SJCRH30 (cell line): ENCODE measurements at regions not wholly inside any gene's neighbourhood (a gene's known extent, or its start where the extent isn't known, plus 50 kb on each side); places are given as distances from the start of the nearest gene placed in this dataset.
"Not testable (repeated sequence)": the region's sequence is repeated elsewhere in the genome, so short reads cannot be mapped to it uniquely, and the experiment has no call there.

Experiments
- DNase-seq, 2 experiments: peaks; one replicate each; pipeline ENCODE4 v3.0.0-alpha.2; 2015 to 2020
- H3K27ac ChIP-seq: fragments of 250-450 bp; sonication (Bioruptor Pico); 2 replicates; pipeline ENCODE4 v1.5.1; 2020; ENCODE audit warnings: mild to moderate bottlenecking, moderate library complexity
- H3K27me3 ChIP-seq: fragments of 250-450 bp; sonication (Bioruptor Pico); 2 replicates; pipeline ENCODE4 v1.5.1; 2020; ENCODE audit warnings: mild to moderate bottlenecking, moderate library complexity
- H3K36me3 ChIP-seq: fragments of 250-450 bp; sonication (Bioruptor Pico); 2 replicates; pipeline ENCODE4 v1.5.1; 2020; ENCODE audit warnings: mild to moderate bottlenecking, moderate library complexity
- H3K4me1 ChIP-seq: fragments of 250-450 bp; sonication (Bioruptor Pico); 2 replicates; pipeline ENCODE4 v1.5.1; 2020; ENCODE audit warnings: mild to moderate bottlenecking, moderate library complexity
- H3K4me3 ChIP-seq: fragments of 250-450 bp; sonication (Bioruptor Pico); 2 replicates; pipeline ENCODE4 v1.5.1; 2020; ENCODE audit warnings: mild to moderate bottlenecking, moderate library complexity
- H3K9me3 ChIP-seq: fragments of 250-450 bp; sonication (Bioruptor Pico); replicated peaks from 2 replicates; pipeline ENCODE4 v1.5.1; 2020; ENCODE audit warnings: mild to moderate bottlenecking, moderate library complexity

DNA sequence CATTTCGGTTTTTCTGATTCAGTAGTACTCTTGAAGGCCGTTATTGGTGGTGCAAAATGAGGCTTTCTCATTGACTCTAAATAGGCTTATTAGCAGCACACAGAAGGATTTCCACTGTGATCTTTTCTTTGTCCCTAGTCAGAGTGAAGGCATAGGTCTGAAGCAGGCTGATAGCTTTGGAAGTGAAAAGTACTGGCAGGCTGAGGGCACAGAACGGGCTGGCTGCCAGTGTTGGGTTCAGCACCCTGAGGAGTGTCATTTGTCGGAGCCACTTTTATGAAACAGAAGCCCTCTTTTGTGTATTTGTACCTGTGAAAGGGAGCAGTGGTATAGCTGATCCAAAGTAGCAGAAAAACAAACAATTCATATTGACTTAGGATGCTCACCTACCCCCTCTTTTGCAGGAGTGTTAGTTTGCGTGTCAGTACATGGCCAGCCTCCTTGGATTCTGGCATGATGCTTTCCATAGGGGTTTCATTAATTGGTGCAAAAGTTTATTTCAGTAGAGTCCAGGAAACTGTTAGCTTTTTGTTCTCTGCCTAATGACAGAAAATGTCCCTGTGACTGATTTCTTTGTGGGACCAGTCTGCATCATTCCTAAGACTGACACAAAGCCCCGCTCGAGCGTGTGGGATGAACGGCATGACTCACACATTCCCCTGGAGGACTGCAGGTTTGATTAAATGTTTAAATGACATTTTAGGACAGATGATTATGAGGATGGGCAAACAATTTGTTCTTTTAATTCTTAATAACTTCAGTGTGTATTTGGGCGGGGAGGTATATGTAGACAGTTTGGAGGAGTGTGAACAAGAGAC is 239.1 kb upstream of the VKORC1L1 start:
- not testable (repeated sequence) for H3K27me3 ChIP-seq, H3K9me3 ChIP-seq, H3K36me3 ChIP-seq, DNase-seq, H3K27ac ChIP-seq, H3K4me3 ChIP-seq, H3K4me1 ChIP-seq

- H3K4me1 ChIP-seq, H3K27ac ChIP-seq, H3K36me3 ChIP-seq: not testable (repeated sequence)
These were observed 234.0 kb upstream of the VKORC1L1 start for GRCh38 chr7:65638918-65639317.

DNA sequence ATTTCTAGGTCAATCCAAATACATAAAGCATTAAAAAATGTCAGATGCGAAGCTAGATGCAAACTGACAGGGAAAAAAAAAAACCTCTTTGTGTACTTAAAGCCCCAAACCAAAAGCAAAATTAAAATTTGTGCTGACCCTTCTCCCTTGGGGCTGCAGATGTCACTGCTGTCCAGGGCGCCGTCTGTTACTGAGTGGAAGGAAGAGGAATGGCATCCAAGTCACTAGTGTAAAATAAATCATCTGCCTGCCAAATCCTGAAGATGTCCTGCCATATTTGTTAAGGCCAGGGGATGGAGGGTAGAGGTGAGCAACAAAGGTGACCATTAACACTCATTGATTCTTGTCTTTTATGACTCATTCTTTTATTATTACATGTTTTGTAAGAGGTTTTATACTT is 233.2 kb upstream of the VKORC1L1 start:
- DNase-seq, H3K27me3 ChIP-seq, H3K36me3 ChIP-seq, H3K4me1 ChIP-seq, H3K27ac ChIP-seq, H3K4me3 ChIP-seq, H3K9me3 ChIP-seq: not testable (repeated sequence)

More at GRCh38 chr7:65638918-65639317, 234.0 kb upstream of the VKORC1L1 start:
- DNase-seq, H3K27me3 ChIP-seq, H3K9me3 ChIP-seq, H3K4me3 ChIP-seq: not testable (repeated sequence)

DNA sequence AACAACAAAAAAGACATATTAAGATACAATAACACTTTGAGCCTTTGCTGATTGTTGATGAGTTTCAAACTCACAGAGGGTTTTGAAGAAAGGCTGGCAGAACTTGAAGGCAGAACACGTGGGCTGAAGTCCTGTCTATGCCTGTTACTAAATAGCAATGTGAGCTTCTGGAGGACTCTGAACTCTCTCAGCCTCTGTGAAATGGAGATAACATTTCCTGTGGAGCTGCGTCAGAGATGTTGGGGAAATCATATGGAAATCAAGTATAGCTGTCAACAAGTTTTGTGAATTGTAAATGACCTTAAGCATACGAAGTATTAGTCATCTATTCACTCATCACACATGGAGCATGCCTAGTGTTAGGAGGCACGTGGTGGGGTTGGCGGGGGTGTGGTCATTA is 229.4 kb upstream of the VKORC1L1 start:
- not testable (repeated sequence) for H3K36me3 ChIP-seq, H3K4me1 ChIP-seq, DNase-seq

DNA sequence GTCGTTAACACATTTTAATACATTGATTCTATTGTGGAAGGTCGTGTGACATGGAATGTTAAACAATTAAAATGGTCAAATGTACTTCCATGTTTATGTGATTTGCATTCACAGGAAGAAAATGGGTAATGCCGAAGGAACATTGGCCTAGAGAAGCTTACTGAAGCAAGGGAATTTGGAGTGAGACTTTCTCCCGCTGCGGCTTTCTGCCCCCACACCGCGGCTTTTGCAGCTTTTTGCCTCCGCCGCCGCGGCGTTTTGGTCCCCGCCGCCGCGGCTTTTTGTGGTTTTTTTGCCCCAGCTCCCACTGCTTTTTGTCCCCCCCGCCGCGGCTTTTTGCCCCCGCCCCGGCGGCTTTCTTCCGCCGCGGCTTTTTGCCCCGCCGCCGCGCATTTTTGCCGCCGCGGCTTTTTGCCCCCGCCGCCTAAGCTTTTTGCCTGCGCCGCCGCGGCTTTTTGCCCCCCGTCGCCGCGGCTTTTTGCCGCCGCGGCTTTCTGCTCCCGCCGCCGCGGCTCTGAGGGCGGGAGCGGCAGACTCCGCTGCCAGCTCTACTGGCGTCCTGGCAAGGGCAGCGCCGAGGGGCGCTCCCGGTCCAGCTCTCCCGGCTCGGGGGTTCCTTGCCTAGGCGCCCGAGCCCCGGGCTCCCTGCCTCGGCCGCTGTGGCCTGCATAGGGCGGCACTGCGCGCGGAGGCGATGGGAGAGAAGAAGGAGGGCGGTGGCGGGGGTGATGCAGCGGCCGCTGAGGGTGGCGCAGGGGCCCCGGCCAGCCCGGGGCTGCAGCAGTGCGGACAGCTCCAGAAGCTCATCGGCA is 225.5 kb upstream of the VKORC1L1 start:
- not testable (repeated sequence) for H3K9me3 ChIP-seq, H3K4me3 ChIP-seq, DNase-seq, H3K4me1 ChIP-seq, H3K27me3 ChIP-seq, H3K27ac ChIP-seq, H3K36me3 ChIP-seq

More for the DNA sequence above, 229.4 kb upstream of the VKORC1L1 start:
- not testable (repeated sequence) for H3K27me3 ChIP-seq, H3K4me3 ChIP-seq, H3K27ac ChIP-seq, H3K9me3 ChIP-seq

DNA sequence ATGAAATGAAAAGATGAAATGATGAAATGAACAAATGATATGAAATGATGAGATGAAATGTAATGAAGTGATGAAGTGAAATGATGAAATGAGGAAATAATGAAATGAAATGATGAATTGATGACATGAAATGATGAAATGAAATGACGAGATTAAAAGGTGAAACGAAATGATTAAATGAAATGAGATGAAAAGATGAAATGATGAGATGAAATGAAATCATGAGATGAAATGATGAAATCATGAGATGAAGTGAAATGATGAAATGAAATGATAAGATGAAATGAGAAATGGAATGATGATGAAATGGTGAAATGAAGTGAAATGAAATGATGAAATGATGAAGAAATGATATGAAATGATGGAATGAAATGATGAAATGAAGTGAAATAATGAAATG is 221.7 kb upstream of the VKORC1L1 start:
- not testable (repeated sequence) for H3K4me1 ChIP-seq, H3K4me3 ChIP-seq, H3K9me3 ChIP-seq, DNase-seq, H3K27ac ChIP-seq, H3K27me3 ChIP-seq, H3K36me3 ChIP-seq

DNA sequence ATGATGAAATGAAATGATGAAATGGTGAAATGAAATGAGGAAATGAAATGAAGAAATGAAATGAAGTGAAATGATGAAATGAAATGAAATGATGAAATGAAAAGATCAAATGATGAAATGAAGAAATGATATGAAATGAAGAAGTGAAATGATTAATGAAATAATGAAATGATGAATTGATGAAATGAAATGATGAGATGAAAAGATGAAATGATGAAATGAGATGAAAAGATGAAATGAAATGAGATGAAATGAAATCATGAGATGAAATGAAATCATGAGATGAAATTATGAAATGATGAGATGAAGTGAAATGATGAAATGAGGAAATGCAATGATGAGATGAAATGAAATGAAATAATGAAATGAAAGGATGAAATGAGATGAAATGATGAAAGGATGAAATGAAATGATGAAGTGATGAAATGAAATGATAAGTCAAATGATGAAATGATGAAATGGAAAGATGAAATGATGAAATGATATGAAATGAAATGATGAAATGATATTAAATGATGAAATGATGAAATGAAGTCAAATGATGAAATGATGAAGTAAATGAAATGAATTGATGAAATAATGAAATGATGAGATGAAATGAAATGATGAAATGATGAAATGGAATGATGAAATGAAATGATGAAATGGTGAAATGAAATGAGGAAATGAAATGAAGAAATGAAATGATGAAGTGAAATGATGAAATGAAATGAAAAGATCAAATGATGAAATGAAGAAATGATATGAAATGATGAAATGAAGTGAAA is 220.9 kb upstream of the VKORC1L1 start:
- H3K9me3 ChIP-seq, H3K4me3 ChIP-seq, H3K4me1 ChIP-seq, H3K36me3 ChIP-seq, H3K27me3 ChIP-seq, H3K27ac ChIP-seq, DNase-seq: not testable (repeated sequence)

- H3K4me3 ChIP-seq, H3K4me1 ChIP-seq, H3K27ac ChIP-seq, DNase-seq, H3K27me3 ChIP-seq, H3K36me3 ChIP-seq, H3K9me3 ChIP-seq: not testable (repeated sequence)
These were observed 220.2 kb upstream of the VKORC1L1 start for GRCh38 chr7:65652669-65653068.

DNA sequence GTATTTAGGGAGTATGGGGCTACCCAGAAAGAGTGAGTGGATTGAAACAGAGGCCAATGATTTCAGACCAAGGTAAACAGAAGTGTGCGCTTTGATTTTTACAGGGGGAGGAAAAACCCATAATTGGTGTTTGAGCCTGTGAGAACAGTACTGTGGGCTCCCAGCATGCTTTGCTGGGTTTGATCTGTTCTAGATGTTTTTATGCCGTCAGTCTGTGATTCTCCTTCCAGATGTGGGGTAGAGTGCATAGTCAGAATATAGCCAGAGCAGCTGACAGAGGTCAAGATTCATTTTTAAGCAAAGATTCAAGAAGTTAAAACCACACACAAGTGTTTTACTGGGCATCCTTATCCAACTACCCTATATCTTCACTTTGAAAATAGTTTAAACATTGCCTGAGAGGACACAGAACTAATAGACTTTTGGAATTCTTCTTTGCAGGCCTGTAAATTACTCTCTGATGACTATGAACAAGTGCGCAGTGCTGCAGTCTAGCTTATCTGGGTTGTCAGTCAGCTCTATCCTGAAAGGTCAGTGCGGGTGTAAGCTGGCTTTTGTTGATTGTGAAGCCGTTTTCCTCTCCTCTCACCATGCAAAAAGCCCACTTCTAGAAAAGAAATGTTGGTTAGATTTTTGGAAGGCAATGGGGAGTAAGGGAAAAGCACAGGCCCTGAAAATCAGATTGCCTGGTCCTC is 216.2 kb upstream of the VKORC1L1 start:
- not testable (repeated sequence) for H3K27me3 ChIP-seq, H3K9me3 ChIP-seq, H3K4me1 ChIP-seq, H3K36me3 ChIP-seq, H3K4me3 ChIP-seq, H3K27ac ChIP-seq, DNase-seq

DNA sequence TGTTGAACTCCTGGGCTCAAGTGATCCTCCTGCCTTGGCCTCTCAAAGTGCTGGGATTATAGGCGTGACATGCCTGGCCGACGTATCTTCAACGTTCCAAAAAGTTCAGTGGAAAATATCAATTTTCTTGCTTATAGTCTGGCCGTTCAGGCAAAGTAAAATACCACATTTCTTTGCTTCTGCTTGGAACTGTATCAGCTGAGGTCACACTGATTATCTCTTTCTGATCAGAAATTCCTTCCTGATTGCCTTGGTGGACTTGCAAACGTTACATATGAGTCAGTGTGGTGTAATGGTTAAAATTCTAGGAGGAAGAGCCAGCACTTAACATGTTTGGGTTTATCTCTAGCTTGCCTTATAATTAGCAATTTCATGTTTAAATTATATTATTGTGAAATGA is 189.5 kb upstream of the VKORC1L1 start:
- H3K36me3 ChIP-seq, H3K27me3 ChIP-seq, H3K4me1 ChIP-seq, DNase-seq, H3K27ac ChIP-seq, H3K4me3 ChIP-seq, H3K9me3 ChIP-seq: not testable (repeated sequence)

DNA sequence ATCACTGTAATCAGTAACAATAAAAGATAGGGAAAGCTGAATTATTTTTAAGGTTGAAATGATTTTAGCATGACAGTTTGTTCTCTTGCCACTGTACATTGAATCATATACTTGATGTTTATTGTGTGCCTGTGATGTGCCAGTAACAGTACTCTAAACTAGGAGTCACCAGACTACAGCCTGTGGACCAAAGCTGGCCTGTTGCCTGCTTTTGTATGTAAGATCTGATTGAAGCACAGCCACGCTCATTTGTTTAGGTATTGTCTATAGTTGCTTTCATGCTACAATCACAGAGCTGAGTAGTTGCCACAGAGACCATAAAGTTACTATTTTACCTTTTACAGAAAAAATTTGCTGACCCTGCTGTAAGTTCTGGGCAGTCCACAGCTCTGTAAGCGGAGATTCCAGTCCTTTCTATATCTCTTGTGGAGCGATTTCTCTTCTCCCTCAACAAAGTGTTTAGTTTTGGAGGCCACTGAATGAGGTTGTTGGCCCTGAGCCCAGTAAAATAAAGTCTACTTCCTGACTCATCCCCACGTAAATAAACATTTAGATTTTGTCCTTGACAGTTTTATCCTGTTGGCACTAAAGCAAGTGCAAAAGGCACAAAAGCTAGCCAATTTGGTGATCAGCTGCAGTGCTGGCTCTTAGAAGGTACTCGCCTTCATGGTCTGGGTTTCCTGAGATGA is 173.7 kb upstream of the VKORC1L1 start:
- DNase-seq, H3K4me1 ChIP-seq, H3K27ac ChIP-seq, H3K36me3 ChIP-seq, H3K4me3 ChIP-seq, H3K9me3 ChIP-seq, H3K27me3 ChIP-seq: not testable (repeated sequence)

- H3K27me3 ChIP-seq, H3K4me1 ChIP-seq, DNase-seq, H3K4me3 ChIP-seq, H3K36me3 ChIP-seq, H3K27ac ChIP-seq, H3K9me3 ChIP-seq: not testable (repeated sequence)
These were observed 173.0 kb upstream of the VKORC1L1 start for GRCh38 chr7:65699715-65700356.

- H3K27ac ChIP-seq, H3K27me3 ChIP-seq, H3K9me3 ChIP-seq, DNase-seq, H3K4me1 ChIP-seq, H3K36me3 ChIP-seq, H3K4me3 ChIP-seq: not testable (repeated sequence)
These were observed 153.6 kb upstream of the VKORC1L1 start for GRCh38 chr7:65719123-65719798.
